Nephron progenitor cell (in vitro differentiated cells): ENCODE measurements at regions not wholly inside any gene's neighbourhood (a gene's known extent, or its start where the extent isn't known, plus 50 kb on each side); places are given as distances from the start of the nearest gene placed in this dataset.

Source experiments
- DNase-seq: peaks from one replicate; pipeline ENCODE4 v3.0.0; 2021
- H3K27ac Mint-ChIP-seq: 2 replicates; pipeline ENCODE4 v1.8.0; 2021; ENCODE audit warnings: mild to moderate bottlenecking, moderate library complexity, mixed read lengths
- H3K27me3 Mint-ChIP-seq: 2 replicates; pipeline ENCODE4 v1.8.0; 2021; ENCODE audit warnings: mild to moderate bottlenecking, low read depth, mixed read lengths; ENCODE audit not compliant: poor library complexity
- H3K36me3 Mint-ChIP-seq: 2 replicates; pipeline ENCODE4 v1.8.0; 2021; ENCODE audit warnings: low read depth, mixed read lengths
- H3K4me1 Mint-ChIP-seq: 2 replicates; pipeline ENCODE4 v1.8.0; 2021; ENCODE audit warnings: mixed read lengths
- H3K4me3 Mint-ChIP-seq: 2 replicates; pipeline ENCODE4 v1.8.0; 2021; ENCODE audit warnings: mild to moderate bottlenecking, moderate library complexity, mixed read lengths
- H3K9me3 Mint-ChIP-seq: 2 replicates; pipeline ENCODE4 v1.8.0; 2021; ENCODE audit warnings: mild to moderate bottlenecking, moderate library complexity, mixed read lengths
- TF ChIP-seq, protein P1 (sequence below): fragments of 200-600 bp; sonication (generic); IDR thresholded peaks from 2 replicates; pipeline ENCODE4 v1.5.0; 2021; ENCODE audit warnings: antibody characterized with exemption

DNA sequence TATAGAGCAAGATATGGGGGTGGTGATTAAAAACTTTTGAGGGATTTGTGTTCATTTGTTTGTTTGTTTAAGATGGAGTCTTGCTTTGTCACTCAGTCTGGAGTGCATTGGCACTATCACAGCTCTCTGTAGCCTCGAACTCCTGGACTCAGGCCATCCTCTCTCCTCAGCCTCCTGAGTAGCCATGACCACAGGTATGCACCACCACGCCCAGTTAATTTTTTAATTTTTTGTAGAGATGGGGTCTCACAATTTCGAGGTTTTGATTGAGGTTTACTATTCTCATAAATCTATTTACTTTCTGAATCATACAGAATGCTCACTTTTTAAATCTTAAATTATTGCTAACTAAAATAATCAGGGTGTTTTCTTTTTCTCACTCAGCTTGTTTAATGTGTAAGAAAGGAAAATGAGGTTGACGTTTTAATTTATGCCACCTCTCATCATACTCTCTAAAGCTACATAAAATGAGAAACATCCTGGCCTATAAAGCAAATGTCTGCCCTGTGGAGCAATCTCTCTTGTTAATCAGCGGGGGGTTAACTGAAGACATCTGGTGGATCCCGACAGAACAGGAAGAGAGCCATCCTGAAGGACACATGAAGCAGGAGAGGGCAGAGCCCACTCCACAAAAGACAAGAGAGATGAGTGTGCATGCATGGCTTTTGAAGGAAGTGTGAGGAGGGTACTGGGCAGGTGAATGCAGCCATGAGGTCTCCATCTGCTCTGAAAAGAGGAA is 589.1 kb upstream of the SLC8A1 start:
- Mint-ChIP-seq H3K4me3 (no peak overlapping the region), H3K36me3 (no peaks in the 10 kb centered on the region), H3K4me1 (no peaks in the 10 kb centered on the region), H3K27ac (no peak overlapping the region), H3K9me3 (no peaks in the 10 kb centered on the region), H3K27me3 (no peaks in the 10 kb centered on the region)
- DNase-seq: no peak
- TF ChIP-seq, protein P1, sequence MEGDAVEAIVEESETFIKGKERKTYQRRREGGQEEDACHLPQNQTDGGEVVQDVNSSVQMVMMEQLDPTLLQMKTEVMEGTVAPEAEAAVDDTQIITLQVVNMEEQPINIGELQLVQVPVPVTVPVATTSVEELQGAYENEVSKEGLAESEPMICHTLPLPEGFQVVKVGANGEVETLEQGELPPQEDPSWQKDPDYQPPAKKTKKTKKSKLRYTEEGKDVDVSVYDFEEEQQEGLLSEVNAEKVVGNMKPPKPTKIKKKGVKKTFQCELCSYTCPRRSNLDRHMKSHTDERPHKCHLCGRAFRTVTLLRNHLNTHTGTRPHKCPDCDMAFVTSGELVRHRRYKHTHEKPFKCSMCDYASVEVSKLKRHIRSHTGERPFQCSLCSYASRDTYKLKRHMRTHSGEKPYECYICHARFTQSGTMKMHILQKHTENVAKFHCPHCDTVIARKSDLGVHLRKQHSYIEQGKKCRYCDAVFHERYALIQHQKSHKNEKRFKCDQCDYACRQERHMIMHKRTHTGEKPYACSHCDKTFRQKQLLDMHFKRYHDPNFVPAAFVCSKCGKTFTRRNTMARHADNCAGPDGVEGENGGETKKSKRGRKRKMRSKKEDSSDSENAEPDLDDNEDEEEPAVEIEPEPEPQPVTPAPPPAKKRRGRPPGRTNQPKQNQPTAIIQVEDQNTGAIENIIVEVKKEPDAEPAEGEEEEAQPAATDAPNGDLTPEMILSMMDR: no peak

DNA sequence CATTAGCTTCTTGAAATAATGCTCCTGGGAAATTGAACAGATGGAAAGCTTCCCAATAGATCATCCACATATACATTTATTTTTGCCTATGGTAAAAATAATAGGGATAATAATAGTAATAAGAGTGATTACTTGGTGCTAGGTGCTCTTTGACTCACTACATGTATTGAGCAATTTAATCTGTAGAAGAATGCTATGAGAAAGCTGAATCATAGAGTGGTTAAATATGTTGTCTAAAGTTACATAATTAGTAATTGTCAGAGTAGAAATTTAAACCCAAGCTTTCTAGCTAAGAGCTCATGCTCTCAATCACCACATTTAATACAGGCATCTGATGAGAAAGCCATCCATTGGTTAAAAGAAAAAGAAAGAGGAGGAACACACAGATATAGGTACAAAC is 590.5 kb upstream of the SLC8A1 start:
- Mint-ChIP-seq H3K4me3 (no peak overlapping the region), H3K36me3 (no peaks in the 10 kb centered on the region), H3K27ac (no peak overlapping the region), H3K4me1 (no peaks in the 10 kb centered on the region), H3K27me3 (no peaks in the 10 kb centered on the region), H3K9me3 (no peaks in the 10 kb centered on the region)
- DNase-seq: no peak
- TF ChIP-seq, protein P1: no peak

DNA sequence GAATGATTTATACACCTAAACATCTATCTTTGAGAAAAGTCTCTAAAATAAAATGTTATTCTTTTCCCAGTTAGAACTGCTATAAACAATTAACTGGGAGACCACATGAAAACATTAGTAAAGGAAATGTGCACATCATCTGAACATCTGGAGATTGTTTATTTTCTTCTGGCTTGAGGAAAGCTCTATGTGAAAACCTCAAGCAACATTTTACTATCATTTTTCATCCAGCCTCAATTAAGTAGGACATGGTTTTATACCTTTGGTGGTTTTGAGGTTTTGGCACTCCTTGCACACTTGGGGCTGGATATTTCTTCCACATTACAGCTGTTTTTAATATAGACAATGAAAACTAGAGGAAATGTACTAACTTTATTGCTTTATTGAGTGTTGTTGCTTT is 609.5 kb upstream of the SLC8A1 start:
- peaks cover 7% of the 10 kb centered on the region for H3K27me3 Mint-ChIP-seq
- no peaks in the 10 kb centered on the region for H3K9me3 Mint-ChIP-seq
- no peaks in the 10 kb centered on the region for H3K4me1 Mint-ChIP-seq
- H3K27ac Mint-ChIP-seq: no peak overlapping the region
- no peak for DNase-seq
- H3K36me3 Mint-ChIP-seq: no peaks in the 10 kb centered on the region
- TF ChIP-seq, protein P1: no peak
- no peak overlapping the region for H3K4me3 Mint-ChIP-seq

DNA sequence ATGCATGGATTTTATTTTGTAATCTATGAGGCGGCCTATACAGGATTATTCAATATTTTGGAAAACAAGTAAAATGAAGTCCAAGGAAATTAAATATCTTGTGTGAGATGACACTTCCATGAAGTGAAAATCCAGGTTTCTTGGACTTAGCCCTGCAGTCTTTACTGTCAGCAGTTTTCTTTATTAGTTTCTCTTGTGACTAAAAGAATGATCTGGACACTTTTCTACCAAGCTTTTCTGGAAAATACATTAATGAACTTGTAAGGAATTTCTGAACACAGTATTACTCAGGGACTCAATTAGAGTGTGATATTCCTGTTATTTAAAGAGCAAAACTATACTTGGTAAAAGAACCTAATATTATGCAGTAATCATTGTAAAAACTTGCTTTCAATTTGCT is 610.4 kb upstream of the SLC8A1 start:
- no peak overlapping the region for H3K27ac Mint-ChIP-seq
- H3K27me3 Mint-ChIP-seq: peaks cover 7% of the 10 kb centered on the region
- no peaks in the 10 kb centered on the region for H3K36me3 Mint-ChIP-seq
- TF ChIP-seq, protein P1: no peak
- DNase-seq: no peak
- no peaks in the 10 kb centered on the region for H3K4me1 Mint-ChIP-seq
- no peak overlapping the region for H3K4me3 Mint-ChIP-seq
- no peaks in the 10 kb centered on the region for H3K9me3 Mint-ChIP-seq

DNA sequence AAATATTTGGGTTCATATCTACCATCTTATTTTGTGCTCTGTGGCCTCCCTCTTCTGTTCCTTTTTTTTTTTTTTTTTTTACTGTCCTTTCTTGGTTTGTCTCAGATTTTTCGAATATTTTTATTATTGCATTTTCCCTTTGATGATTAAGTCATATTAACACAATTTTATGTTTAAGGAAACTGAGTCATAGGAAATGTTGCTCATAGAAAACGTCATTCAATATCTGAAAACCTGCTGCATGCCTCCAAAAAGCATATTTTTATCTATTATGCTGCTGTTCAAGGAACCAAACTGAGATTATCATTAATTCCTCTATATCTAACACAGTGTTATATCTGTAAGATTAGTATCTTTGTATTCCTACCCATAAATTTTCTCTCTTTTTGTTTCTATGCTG is 614.3 kb upstream of the SLC8A1 start:
- Mint-ChIP-seq H3K9me3 (no peaks in the 10 kb centered on the region), H3K27me3 (no peaks in the 10 kb centered on the region), H3K4me3 (no peak overlapping the region), H3K36me3 (no peaks in the 10 kb centered on the region), H3K27ac (no peak overlapping the region), H3K4me1 (no peaks in the 10 kb centered on the region)
- TF ChIP-seq, protein P1: no peak
- DNase-seq: no peak

DNA sequence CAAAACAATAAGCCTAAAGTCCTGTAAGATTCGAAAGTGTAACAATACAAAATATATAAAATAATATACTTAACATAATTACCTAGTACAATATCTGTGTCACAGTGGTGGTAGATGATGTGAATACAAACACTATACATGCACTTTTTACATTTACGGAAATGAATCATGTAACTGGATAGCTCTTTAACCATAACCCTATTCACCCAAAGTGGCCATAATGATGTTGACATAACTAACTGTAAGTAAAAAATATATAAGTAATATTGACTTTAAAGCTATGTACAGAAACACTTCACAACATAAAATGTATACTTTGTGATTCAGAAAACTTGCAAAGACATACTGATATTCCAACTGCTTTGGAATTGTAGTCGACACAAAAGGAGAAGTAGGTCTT is 616.9 kb upstream of the SLC8A1 start:
- Mint-ChIP-seq H3K9me3 (no peaks in the 10 kb centered on the region), H3K4me3 (no peak overlapping the region), H3K27me3 (no peaks in the 10 kb centered on the region), H3K36me3 (no peaks in the 10 kb centered on the region), H3K4me1 (no peaks in the 10 kb centered on the region), H3K27ac (no peak overlapping the region)
- no peak for DNase-seq
- TF ChIP-seq, protein P1: no peak
